Germinal center (tissue), 1 donor: ENCODE measurements at regions not wholly inside any gene's neighbourhood (a gene's known extent, or its start where the extent isn't known, plus 50 kb on each side); places are given as distances from the start of the nearest gene placed in this dataset.
"Not testable (repeated sequence)": the region's sequence is repeated elsewhere in the genome, so short reads cannot be mapped to it uniquely, and the experiment has no call there.

Experiments
- DNase-seq: peaks from one replicate; pipeline ENCODE4 v3.0.0; 2012; ENCODE audit warnings: mixed read lengths, low spot score

DNA sequence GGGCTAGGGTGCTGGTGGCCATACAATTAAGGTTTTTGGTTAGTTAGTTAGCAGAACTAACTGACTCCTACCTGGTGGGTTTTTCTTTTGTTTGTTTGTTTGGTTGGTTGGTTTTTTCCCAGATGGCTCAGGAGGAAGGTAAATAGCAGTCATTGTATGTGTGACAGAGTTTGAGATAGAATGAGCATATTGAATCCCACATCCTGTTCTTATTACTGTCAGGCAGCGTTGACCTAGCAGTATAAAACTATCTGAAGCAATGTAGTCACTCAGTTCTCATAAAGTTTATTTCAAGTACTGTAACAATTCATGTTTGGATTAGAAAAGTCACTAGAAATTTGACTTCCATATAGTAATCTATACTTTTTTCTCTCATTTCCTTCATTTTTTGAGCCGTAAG, 113.5 kb upstream of the NBPF19 start:
- DNase-seq: not testable (repeated sequence)

GRCh38 chr1:149364188-149364981, 110.5 kb upstream of the NBPF19 start:
- not testable (repeated sequence) for DNase-seq

DNA sequence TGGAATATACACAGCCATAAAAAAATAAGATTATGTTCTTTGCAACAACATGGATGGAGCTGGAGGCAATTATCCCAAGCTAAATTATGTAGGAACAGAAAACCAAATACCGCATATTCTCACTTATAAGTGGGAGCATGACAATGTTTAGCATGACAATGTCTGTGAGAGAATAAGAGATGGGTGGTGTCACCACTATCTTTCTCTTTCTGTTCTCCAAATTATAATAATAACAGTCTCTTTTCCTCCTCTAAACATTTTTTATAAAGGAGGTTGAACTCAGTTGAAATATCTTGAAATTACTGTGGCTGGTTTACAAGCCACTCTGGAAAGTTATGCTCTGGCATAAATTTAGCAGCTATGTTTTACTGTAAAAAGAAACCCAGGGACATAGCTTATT, 108.4 kb upstream of the NBPF19 start:
- not testable (repeated sequence) for DNase-seq

DNA sequence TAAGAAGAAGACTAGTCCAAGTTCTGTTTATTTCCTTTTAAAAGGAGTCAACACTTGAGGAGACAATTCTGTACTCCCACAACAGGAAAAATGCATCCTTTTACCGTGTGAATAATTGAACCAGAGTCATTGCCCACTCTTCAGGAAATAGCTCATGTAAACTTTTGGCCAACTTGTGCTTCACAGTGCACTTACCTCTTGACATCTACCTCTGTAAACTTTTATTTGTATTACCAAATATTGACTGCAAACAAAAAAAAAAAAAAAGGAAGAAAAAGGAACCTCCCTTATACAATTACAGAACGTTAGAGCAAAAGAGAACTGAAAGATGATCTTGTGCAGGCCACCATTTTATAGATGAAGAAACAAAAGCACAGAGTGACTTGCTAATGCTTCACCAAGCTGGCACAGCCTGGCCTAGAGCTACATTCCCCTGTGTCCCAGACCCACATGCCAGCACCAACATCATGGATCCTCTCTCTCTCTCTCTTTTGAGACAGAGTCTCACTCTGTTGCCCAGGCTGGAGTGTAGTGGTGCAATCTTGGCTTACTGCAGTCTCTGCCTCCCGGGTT, 107.3 kb upstream of the NBPF19 start:
- not testable (repeated sequence) for DNase-seq

DNA sequence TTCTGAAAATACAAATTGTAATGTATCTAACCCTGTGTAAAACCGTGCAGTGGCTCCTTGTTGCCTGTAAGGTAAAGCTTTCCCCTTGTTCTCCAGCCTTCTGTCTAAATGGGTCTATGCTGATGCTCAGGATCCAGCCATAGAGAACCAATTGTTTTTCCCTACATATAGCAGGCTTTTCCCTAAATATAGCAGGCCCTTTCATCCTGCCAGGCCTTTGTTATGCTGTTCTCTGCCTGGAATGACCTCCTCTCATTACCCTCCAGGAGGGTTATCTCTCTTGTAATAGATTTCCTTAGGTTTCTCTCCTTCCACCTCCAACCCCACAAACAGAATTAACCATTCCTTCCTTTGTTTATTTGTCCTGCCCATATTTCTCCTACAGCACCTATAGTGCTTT, 106.5 kb upstream of the NBPF19 start:
- DNase-seq: not testable (repeated sequence)

DNA sequence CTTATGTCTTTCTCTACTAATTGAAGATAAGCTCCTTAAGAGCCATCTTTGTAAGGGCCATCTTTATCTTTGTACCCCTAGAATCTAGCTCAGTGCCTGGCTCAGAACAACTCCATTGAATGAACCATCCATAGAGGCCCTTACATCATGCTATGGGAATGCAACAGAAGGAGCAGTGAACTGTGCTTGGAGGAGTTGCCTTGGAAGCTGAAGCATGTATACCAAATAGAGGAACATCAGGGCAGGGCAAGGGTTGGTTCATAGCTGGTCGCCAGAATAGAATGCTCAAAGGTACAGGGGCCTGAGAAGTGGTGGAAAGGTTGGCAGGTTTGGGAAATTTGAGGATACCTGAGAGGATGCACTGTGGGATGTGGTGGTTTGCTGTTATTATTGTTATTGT, 105.8 kb upstream of the NBPF19 start:
- DNase-seq: not testable (repeated sequence)

DNA sequence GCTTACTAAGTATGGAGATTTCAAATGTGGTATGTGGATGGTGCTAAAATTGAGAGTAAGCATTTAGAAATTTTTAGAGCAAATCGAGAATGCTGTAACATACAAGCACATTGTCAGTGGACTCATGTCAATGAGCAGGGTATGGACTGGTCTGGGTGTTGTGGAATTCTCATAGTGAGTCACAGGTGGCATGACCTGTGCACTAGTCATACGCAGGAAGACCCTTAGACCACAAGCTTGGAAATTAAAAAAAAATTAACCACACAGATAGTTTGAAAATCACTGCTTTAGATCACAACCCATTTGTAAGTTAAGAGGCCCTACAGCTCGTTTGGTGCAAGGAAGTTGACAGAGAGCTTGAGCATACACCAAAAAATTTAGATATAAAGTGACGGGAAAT, 102.9 kb upstream of the NBPF19 start:
- not testable (repeated sequence) for DNase-seq

GRCh38 chr1:149378462-149378861, 96.4 kb upstream of the NBPF19 start:
- DNase-seq: not testable (repeated sequence)

- DNase-seq: not testable (repeated sequence)
Measured at GRCh38 chr1:149390173-149390926, 84.5 kb upstream of the NBPF19 start.

- DNase-seq: not testable (repeated sequence)
Measured at GRCh38 chr1:149390931-149391330, 83.9 kb upstream of the NBPF19 start.

DNA sequence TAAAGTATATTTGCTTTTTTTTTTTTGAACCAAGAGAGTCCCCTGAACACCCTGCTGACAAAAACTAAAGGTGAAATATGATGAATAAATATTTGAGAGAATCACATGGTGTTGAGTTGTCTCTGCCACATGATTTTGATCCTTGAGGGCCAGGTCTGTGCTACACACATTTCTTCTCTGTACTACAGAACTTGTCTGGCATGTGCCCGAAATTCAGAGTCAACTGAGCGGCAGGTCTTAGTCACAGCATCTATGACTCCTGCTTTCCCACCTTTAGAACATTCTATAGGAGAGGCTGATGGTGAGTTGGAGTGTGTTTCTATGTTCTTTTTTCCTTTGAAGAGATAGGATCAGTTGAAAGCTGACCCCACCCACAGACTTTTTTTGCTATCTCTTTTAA, 79.0 kb upstream of the NBPF19 start:
- not testable (repeated sequence) for DNase-seq

GRCh38 chr1:149398527-149398926, 76.3 kb upstream of the NBPF19 start:
- DNase-seq: not testable (repeated sequence)

- DNase-seq: not testable (repeated sequence)
Measured at GRCh38 chr1:149408404-149408803, 66.4 kb upstream of the NBPF19 start.

- not testable (repeated sequence) for DNase-seq
Measured at GRCh38 chr1:149415373-149415772, 59.5 kb upstream of the NBPF19 start.

DNA sequence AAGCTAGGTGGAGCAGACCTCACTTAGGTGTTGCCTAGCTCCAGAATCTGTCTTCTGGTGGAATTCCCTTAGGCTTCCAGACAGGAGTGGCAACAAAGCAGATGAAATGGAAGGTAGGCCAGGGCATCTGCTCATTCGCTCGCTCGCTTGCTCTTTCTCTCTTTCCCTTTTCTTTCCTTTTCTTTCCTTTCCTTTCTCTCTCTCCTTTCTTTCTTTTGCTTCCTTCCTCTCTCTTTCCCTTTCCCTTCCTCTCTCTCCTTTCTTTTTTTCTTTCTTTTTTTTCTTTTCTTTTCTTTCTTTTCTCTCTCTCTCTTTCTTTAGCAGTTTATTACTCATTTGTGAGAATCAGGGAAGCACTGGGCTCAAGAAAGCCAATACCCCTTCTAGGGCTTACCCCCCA, 56.1 kb upstream of the NBPF19 start:
- DNase-seq: not testable (repeated sequence)

DNA sequence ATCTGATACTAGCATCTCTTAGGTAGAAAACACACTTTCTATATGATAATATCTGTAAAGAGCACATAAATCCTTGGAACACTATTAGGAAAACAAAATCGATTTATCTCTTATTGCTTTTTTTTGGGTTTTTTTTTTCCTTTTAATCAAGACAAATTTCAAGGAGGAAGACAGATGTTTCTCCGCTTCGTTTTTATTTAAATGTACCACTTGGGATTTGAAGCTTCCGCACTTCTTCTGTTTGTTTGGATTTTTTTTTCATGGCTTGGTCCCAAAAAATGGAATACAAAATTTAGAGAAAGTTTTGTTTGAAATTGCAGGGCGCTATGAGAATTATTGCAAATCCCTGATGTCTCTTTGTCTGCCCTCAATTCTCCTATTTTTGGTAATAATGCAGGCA, 51.7 kb upstream of the NBPF19 start:
- DNase-seq: not testable (repeated sequence)
